ENCODE measurements at regions not wholly inside any gene's neighbourhood (a gene's known extent, or its start where the extent isn't known, plus 50 kb on each side); places are given as distances from the start of the nearest gene placed in this dataset.

DNA sequence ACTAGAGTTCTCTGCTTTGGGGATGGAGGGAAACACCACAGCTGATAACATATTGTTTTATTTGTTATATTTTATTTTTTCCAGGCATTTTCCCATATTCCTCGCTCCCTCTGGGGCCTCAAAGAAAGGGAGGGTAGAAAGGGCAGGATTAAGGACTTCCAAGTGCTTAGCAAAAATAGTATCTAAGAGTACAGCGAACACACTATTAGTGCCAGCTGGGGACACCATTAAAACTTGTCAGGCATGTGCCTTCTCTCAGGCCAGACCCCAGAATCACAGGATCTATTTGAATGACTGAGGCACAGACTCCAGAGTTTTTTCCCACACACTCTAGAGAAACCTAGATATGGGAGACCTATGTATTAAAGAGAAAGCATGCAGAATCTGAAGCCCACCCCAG lies 451.0 kb upstream of the TRPC7 start:
- TF ChIP-seq, protein P1, sequence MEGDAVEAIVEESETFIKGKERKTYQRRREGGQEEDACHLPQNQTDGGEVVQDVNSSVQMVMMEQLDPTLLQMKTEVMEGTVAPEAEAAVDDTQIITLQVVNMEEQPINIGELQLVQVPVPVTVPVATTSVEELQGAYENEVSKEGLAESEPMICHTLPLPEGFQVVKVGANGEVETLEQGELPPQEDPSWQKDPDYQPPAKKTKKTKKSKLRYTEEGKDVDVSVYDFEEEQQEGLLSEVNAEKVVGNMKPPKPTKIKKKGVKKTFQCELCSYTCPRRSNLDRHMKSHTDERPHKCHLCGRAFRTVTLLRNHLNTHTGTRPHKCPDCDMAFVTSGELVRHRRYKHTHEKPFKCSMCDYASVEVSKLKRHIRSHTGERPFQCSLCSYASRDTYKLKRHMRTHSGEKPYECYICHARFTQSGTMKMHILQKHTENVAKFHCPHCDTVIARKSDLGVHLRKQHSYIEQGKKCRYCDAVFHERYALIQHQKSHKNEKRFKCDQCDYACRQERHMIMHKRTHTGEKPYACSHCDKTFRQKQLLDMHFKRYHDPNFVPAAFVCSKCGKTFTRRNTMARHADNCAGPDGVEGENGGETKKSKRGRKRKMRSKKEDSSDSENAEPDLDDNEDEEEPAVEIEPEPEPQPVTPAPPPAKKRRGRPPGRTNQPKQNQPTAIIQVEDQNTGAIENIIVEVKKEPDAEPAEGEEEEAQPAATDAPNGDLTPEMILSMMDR (IDR thresholded peaks at IDR 0.05; ENCODE audit: low read length), result no peak
- TF ChIP-seq EZH2 (optimal IDR thresholded peaks at IDR 0.05; ENCODE audit: low read depth, low read length), result no peak
